ENCODE measurements at regions not wholly inside any gene's neighbourhood (a gene's known extent, or its start where the extent isn't known, plus 50 kb on each side); places are given as distances from the start of the nearest gene placed in this dataset.

DNA sequence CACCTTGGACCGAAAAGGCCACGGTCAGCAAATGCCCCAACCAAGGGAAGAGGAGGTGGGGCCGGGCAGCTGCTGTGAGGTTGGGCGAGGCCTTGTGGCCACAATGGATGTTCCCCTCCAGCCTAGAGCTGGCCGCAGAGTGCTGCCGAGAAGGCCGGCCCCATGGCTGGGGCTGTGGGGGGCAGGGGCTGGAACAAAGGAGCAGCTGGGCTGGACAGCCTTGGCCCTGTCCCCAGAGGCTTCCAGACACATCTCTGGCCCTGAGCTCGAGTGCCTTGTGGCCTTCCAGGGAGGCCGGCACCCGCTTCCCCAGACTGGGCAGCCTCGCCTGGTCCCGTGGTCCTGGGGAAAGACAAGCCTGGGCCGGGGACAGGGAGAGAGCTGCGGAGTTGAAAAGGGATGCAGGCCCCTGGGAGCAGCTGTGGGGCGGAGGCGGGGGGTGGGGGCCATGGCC lies 88.0 kb downstream of the PDGFA start:
- TF ChIP-seq, protein P1, sequence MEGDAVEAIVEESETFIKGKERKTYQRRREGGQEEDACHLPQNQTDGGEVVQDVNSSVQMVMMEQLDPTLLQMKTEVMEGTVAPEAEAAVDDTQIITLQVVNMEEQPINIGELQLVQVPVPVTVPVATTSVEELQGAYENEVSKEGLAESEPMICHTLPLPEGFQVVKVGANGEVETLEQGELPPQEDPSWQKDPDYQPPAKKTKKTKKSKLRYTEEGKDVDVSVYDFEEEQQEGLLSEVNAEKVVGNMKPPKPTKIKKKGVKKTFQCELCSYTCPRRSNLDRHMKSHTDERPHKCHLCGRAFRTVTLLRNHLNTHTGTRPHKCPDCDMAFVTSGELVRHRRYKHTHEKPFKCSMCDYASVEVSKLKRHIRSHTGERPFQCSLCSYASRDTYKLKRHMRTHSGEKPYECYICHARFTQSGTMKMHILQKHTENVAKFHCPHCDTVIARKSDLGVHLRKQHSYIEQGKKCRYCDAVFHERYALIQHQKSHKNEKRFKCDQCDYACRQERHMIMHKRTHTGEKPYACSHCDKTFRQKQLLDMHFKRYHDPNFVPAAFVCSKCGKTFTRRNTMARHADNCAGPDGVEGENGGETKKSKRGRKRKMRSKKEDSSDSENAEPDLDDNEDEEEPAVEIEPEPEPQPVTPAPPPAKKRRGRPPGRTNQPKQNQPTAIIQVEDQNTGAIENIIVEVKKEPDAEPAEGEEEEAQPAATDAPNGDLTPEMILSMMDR (conservative IDR thresholded peaks at IDR 0.05; ENCODE audit: low read depth, low read length) = no peak
- no peak for TF ChIP-seq EZH2phosphoT487 (IDR thresholded peaks at IDR 0.05; ENCODE audit: borderline replicate concordance, low read length)
- no peak for TF ChIP-seq EZH2 (IDR thresholded peaks at IDR 0.05; ENCODE audit: low read length, unreplicated experiment)
